Trophoblast cell (in vitro differentiated cells and primary cell): ENCODE measurements at regions not wholly inside any gene's neighbourhood (a gene's known extent, or its start where the extent isn't known, plus 50 kb on each side); places are given as distances from the start of the nearest gene placed in this dataset.

Experiments used
- DNase-seq, 2 donors: peaks; one replicate each; pipeline ENCODE4 v3.0.0-alpha.2; 2016
- H2AFZ ChIP-seq: 2 replicates; pipeline ENCODE4 v1.6.1; 2013; ENCODE audit warnings: low read length, moderate library complexity, mild to moderate bottlenecking; ENCODE audit not compliant: insufficient read depth, poor library complexity
- H2AK5ac ChIP-seq: 2 replicates; pipeline ENCODE4 v1.6.1; 2013; ENCODE audit warnings: mild to moderate bottlenecking, low read length
- H2BK120ac ChIP-seq: 2 replicates; pipeline ENCODE4 v1.6.1; 2013; ENCODE audit warnings: low read length, mild to moderate bottlenecking, moderate library complexity; ENCODE audit not compliant: insufficient read depth, poor library complexity
- H2BK12ac ChIP-seq: 2 replicates; pipeline ENCODE4 v1.6.1; 2013; ENCODE audit warnings: mild to moderate bottlenecking, low read length, moderate library complexity
- H2BK5ac ChIP-seq: 2 replicates; pipeline ENCODE4 v1.6.1; 2013; ENCODE audit warnings: low read length, low read depth, moderate library complexity, mild to moderate bottlenecking; ENCODE audit not compliant: poor library complexity
- H3K14ac ChIP-seq: 2 replicates; pipeline ENCODE4 v1.6.1; 2013; ENCODE audit warnings: mild to moderate bottlenecking, low read length
- H3K18ac ChIP-seq: 2 replicates; pipeline ENCODE4 v1.6.1; 2013; ENCODE audit warnings: mild to moderate bottlenecking, low read length
- H3K23ac ChIP-seq: 2 replicates; pipeline ENCODE4 v1.6.1; 2013; ENCODE audit warnings: low read length
- H3K27ac ChIP-seq: 2 replicates; pipeline ENCODE4 v1.5.1; 2013; ENCODE audit warnings: low read depth, mild to moderate bottlenecking, inconsistent platforms, low read length, moderate library complexity
- H3K27me3 ChIP-seq: 2 replicates; pipeline ENCODE4 v1.6.1; 2013; ENCODE audit warnings: inconsistent platforms, mild to moderate bottlenecking, low read length, moderate library complexity; ENCODE audit not compliant: insufficient read depth
- H3K36me3 ChIP-seq, 2 experiments: 1 replicate in 1 of 2; 2 replicates in 1 of 2; pipeline ENCODE4 v1.6.1; 2013; ENCODE audit warnings: low read length in 2 of 2, mild to moderate bottlenecking in 2 of 2, moderate library complexity in 1 of 2; ENCODE audit not compliant: insufficient read depth in 2 of 2, control insufficient read depth in 1 of 2
- H3K4ac ChIP-seq: 2 replicates; pipeline ENCODE4 v1.6.1; 2013; ENCODE audit warnings: low read depth, mild to moderate bottlenecking, low read length, moderate library complexity
- H3K4me1 ChIP-seq, 2 experiments: 1 replicate in 1 of 2; 2 replicates in 1 of 2; pipeline ENCODE4 v1.6.1; 2013; ENCODE audit warnings: low read length in 2 of 2, mild to moderate bottlenecking in 2 of 2, moderate library complexity in 1 of 2; ENCODE audit not compliant: insufficient read depth in 2 of 2, control insufficient read depth in 1 of 2
- H3K4me2 ChIP-seq: 2 replicates; pipeline ENCODE4 v1.6.1; 2013; ENCODE audit warnings: inconsistent platforms, mild to moderate bottlenecking, low read length, moderate library complexity
- H3K4me3 ChIP-seq: 2 replicates; pipeline ENCODE4 v1.5.1; 2013; ENCODE audit warnings: mild to moderate bottlenecking, low read depth, low read length, inconsistent platforms
- H3K79me1 ChIP-seq: one replicate; pipeline ENCODE4 v1.6.1; 2013; ENCODE audit warnings: low read length
- H3K79me2 ChIP-seq: 2 replicates; pipeline ENCODE4 v1.6.1; 2013; ENCODE audit warnings: low read length, mild to moderate bottlenecking; ENCODE audit not compliant: control insufficient read depth, insufficient read depth, poor library complexity
- H3K9ac ChIP-seq: 2 replicates; pipeline ENCODE4 v1.6.1; 2013; ENCODE audit warnings: mild to moderate bottlenecking, low read length
- H3K9me3 ChIP-seq: 2 replicates; pipeline ENCODE4 v1.6.1; 2013; ENCODE audit warnings: low read depth, mild to moderate bottlenecking, control low read depth, inconsistent platforms, low read length; ENCODE audit not compliant: insufficient read depth
- H4K12ac ChIP-seq: 2 replicates; pipeline ENCODE4 v1.6.1; 2013; ENCODE audit warnings: low read depth, mild to moderate bottlenecking, low read length, moderate library complexity
- H4K8ac ChIP-seq: 2 replicates; pipeline ENCODE4 v1.6.1; 2013; ENCODE audit warnings: low read depth, mild to moderate bottlenecking, low read length, moderate library complexity
- H4K91ac ChIP-seq: one replicate; pipeline ENCODE4 v1.6.1; 2013; ENCODE audit warnings: low read depth, mild to moderate bottlenecking, low read length, moderate library complexity
- WGBS: extraction: QIAGEN DNeasy Blood & Tissue Kit; methylation state at CpG from one replicate; pipeline ENCODE4 v1.1.7; 2013; ENCODE audit warnings: missing lambda C conversion rate; ENCODE audit not compliant: insufficient read length, insufficient coverage; ENCODE audit errors: extremely low coverage; 5-methylcytosine and 5-hydroxymethylcytosine counted together

- peaks cover 6% of the 10 kb centered on the region for H3K79me1 ChIP-seq
- H3K27me3 ChIP-seq: no peaks in the 10 kb centered on the region
- no peak overlapping the region for H3K18ac ChIP-seq
- no peak overlapping the region for H3K14ac ChIP-seq
- no peaks in the 10 kb centered on the region for H3K9me3 ChIP-seq
- no peak for DNase-seq
- H3K4me2 ChIP-seq: no peak overlapping the region
- no peaks in the 10 kb centered on the region for H3K36me3 ChIP-seq
- peak overlapping the region; percentile 5 for H2BK5ac ChIP-seq
- no peaks in the 10 kb centered on the region for H3K4me1 ChIP-seq
- H4K12ac ChIP-seq: no peak overlapping the region
- H3K9ac ChIP-seq: no peak overlapping the region
- H3K27ac ChIP-seq: no peak overlapping the region
- H3K23ac ChIP-seq: no peak overlapping the region
- no peak overlapping the region for H3K4ac ChIP-seq
- H2AK5ac ChIP-seq: no peak overlapping the region
- no peak overlapping the region for H4K91ac ChIP-seq
- H2BK12ac ChIP-seq: peak overlapping the region; percentile 63
- no CpG with 5 or more reads among the region's 2 CpGs for WGBS
- no peak overlapping the region for H4K8ac ChIP-seq
- no peaks in the 10 kb centered on the region for H3K79me2 ChIP-seq
- H2BK120ac ChIP-seq: peak overlapping the region; percentile 59
- H3K4me3 ChIP-seq: no peak overlapping the region
- H2AFZ ChIP-seq: no peak overlapping the region
These were observed 680.6 kb upstream of the FANCL start for GRCh38 chr2:58921676-58922075.

GRCh38 chr2:58920001-58920400, 678.9 kb upstream of the FANCL start:
- H3K18ac ChIP-seq: no peak overlapping the region
- no peak overlapping the region for H2AFZ ChIP-seq
- no peak overlapping the region for H2BK5ac ChIP-seq
- no peaks in the 10 kb centered on the region for H3K27me3 ChIP-seq
- no peak overlapping the region for H4K91ac ChIP-seq
- no peak overlapping the region for H3K23ac ChIP-seq
- no peak overlapping the region for H3K4me2 ChIP-seq
- H3K79me2 ChIP-seq: no peaks in the 10 kb centered on the region
- no peak overlapping the region for H4K12ac ChIP-seq
- H3K79me1 ChIP-seq: peaks cover 3% of the 10 kb centered on the region
- H4K8ac ChIP-seq: no peak overlapping the region
- DNase-seq: no peak
- H3K14ac ChIP-seq: no peak overlapping the region
- no peaks in the 10 kb centered on the region for H3K36me3 ChIP-seq
- no peaks in the 10 kb centered on the region for H3K9me3 ChIP-seq
- no peak overlapping the region for H2AK5ac ChIP-seq
- no peak overlapping the region for H3K9ac ChIP-seq
- no peak overlapping the region for H2BK12ac ChIP-seq
- H3K4me3 ChIP-seq: no peak overlapping the region
- H3K27ac ChIP-seq: no peak overlapping the region
- H3K4me1 ChIP-seq: no peaks in the 10 kb centered on the region
- no peak overlapping the region for H2BK120ac ChIP-seq
- H3K4ac ChIP-seq: no peak overlapping the region
- no CpG with 5 or more reads among the region's 2 CpGs for WGBS

GRCh38 chr2:58919316-58919715, 678.2 kb upstream of the FANCL start:
- Histone ChIP-seq H3K27me3 (no peaks in the 10 kb centered on the region), H2BK120ac (peak overlapping the region; percentile 53), H3K14ac (peak overlapping the region; percentile 19), H3K4me2 (no peak overlapping the region), H3K4me1 (no peaks in the 10 kb centered on the region), H3K18ac (no peak overlapping the region), H3K27ac (no peak overlapping the region), H2AFZ (no peak overlapping the region), H2BK5ac (peak overlapping the region; percentile 62), H4K8ac (no peak overlapping the region), H2AK5ac (peak overlapping the region; percentile 71), H3K36me3 (no peaks in the 10 kb centered on the region), H4K91ac (no peak overlapping the region), H3K79me1 (peaks cover 3% of the 10 kb centered on the region), H3K9ac (no peak overlapping the region), H3K23ac (no peak overlapping the region), H3K79me2 (no peaks in the 10 kb centered on the region), H3K4me3 (no peak overlapping the region), H2BK12ac (peak overlapping the region; percentile 98), H3K4ac (no peak overlapping the region), H4K12ac (no peak overlapping the region), H3K9me3 (no peaks in the 10 kb centered on the region)
- DNase-seq: no peak
- WGBS: no CpG with 5 or more reads among the region's 4 CpGs

GRCh38 chr2:58918141-58918540, 677.0 kb upstream of the FANCL start:
- H3K36me3 ChIP-seq: no peaks in the 10 kb centered on the region
- H2AFZ ChIP-seq: no peak overlapping the region
- no peak overlapping the region for H3K27ac ChIP-seq
- H3K18ac ChIP-seq: no peak overlapping the region
- H2BK5ac ChIP-seq: no peak overlapping the region
- peaks cover 3% of the 10 kb centered on the region for H3K79me1 ChIP-seq
- H3K23ac ChIP-seq: no peak overlapping the region
- no peak overlapping the region for H2AK5ac ChIP-seq
- H4K91ac ChIP-seq: no peak overlapping the region
- H3K4ac ChIP-seq: no peak overlapping the region
- H2BK12ac ChIP-seq: no peak overlapping the region
- no peak overlapping the region for H4K12ac ChIP-seq
- no peak for DNase-seq
- WGBS: no CpG with 5 or more reads among the region's 2 CpGs
- no peak overlapping the region for H4K8ac ChIP-seq
- no peak overlapping the region for H3K4me3 ChIP-seq
- no peak overlapping the region for H2BK120ac ChIP-seq
- no peaks in the 10 kb centered on the region for H3K79me2 ChIP-seq
- no peak overlapping the region for H3K14ac ChIP-seq
- H3K4me1 ChIP-seq: no peaks in the 10 kb centered on the region
- no peak overlapping the region for H3K9ac ChIP-seq
- no peak overlapping the region for H3K4me2 ChIP-seq
- no peaks in the 10 kb centered on the region for H3K9me3 ChIP-seq
- H3K27me3 ChIP-seq: no peaks in the 10 kb centered on the region
